GM19035 (cell line): ENCODE measurements at regions not wholly inside any gene's neighbourhood (a gene's known extent, or its start where the extent isn't known, plus 50 kb on each side); places are given as distances from the start of the nearest gene placed in this dataset.
A peak's percentile ranks its signal among the peaks of the same experiment; 100 is the strongest.
"Not testable (repeated sequence)": the region's sequence is repeated elsewhere in the genome, so short reads cannot be mapped to it uniquely, and the experiment has no call there.

Source experiments
- ATAC-seq: cut with Tn5 transposase; IDR thresholded peaks from one replicate; pipeline ENCODE4 v1.9.1; 2021; ENCODE audit not compliant: unreplicated experiment

GRCh38 chr3:194054961-194055360 lies 81.0 kb upstream of the HES1 start:
- ATAC-seq, result no peak

GRCh38 chr3:194056323-194056722 lies 79.6 kb upstream of the HES1 start:
- ATAC-seq, result not testable (repeated sequence)

- no peak for ATAC-seq
These were observed 79.1 kb upstream of the HES1 start for GRCh38 chr3:194056731-194057415.

GRCh38 chr3:194057570-194058188 lies 78.3 kb upstream of the HES1 start:
- ATAC-seq, result peak; percentile 5

DNA sequence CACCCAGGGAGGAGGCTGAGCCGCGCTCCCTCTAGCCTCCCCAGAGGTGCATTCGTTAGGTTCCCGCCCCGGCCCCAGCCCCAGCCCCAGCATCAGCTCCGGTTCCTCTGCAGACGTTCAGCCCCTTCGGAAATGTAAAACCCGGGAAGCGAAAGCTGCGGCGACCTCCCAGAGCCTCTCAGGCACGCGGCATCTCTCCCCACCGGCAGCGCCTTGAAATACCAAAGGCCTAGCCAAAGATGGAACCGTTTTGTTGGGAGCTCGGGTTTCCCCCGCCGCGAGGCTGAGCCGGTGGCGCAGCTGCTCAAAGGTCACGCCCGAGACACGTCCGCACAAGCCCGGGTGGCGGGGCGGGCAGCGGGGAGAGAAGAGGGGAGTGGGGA lies 77.8 kb upstream of the HES1 start:
- ATAC-seq, result peak; percentile 67

DNA sequence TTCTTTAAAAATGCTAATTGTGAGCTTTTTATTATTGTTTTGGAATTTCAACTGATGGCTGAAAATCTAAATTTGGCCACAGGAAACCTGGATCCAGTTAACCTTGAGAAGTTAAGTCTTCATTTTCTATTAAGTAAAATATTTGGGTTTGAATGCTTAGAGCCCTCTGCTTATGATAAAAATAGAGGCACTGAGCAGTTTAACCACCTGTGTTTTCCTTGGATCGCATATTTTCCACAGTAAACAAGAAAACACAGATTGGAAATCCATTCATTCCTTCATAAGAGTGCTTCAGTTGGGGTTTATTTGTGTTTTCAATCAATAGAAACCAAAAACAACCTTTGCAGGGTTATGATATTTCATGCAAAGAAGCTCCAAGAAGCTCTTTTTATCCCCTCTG lies 77.2 kb upstream of the HES1 start:
- ATAC-seq, result no peak

GRCh38 chr3:194061421-194062030 lies 74.4 kb upstream of the HES1 start:
- ATAC-seq, result no peak

DNA sequence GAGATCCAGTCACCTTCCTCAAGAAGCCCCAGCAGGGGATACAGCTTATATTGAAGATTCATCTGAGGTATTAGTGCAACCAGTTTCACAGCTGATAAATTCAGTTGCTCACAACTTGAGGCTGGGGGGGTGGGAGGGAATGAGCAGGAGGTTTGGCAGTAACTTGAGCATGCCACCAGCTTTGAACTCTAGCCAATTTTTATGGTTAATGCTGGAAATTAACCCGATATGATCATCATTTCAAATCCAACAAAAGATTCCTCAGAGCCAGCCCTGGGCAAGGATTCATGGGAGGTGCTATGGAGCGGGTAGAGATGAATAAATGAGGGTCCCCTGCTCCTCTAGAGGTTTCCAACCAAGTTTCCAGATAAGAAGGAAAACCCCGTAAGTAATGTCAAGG lies 73.1 kb upstream of the HES1 start:
- no peak for ATAC-seq

DNA sequence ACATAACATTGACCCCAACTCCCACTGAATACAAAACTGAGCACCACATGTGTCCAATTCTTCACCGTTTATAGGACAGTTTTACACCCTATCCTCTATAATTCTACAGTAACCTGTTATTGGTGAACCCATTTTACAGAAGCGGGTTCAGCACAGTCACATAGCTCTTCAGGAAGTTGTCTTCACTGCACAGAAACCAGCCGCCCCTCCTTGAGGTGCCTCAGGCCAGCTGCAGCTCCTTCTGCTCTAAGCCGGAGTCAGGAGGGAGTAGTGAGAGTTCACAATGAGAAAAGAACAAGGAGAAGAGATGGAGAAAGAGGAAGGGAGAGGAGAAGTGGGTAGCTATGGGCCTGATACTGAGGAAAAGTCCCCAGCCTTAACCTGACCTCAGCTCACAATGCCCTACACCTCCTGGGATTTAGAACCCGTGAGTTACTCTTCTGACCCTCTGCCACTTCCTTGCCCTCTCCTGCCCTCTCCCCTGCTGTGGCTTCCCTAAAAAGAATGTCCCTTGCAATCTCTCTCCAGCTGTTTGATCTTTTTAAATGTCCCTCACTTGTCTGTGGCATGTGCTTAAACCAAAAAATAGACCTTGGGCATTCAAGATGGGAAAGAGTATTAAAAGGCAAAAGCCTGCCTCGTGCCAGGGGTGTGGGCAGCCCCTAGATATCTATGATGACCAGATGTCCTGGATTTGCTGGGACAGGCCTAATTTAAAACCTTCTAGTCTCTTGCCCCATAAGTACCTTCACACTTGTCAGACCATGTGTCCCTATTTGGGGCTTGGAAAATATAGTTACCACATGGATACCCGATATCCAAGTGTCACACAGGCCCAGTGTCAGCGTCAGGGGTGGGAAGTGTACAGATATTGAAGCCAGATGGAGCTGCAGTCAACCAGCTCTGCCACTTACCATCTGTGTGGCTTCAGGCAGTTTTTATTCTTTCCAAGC lies 71.3 kb upstream of the HES1 start:
- no peak for ATAC-seq

GRCh38 chr3:194067327-194067726 lies 68.6 kb upstream of the HES1 start:
- not testable (repeated sequence) for ATAC-seq

- no peak for ATAC-seq
These were observed 68.0 kb upstream of the HES1 start for GRCh38 chr3:194067949-194068362.

DNA sequence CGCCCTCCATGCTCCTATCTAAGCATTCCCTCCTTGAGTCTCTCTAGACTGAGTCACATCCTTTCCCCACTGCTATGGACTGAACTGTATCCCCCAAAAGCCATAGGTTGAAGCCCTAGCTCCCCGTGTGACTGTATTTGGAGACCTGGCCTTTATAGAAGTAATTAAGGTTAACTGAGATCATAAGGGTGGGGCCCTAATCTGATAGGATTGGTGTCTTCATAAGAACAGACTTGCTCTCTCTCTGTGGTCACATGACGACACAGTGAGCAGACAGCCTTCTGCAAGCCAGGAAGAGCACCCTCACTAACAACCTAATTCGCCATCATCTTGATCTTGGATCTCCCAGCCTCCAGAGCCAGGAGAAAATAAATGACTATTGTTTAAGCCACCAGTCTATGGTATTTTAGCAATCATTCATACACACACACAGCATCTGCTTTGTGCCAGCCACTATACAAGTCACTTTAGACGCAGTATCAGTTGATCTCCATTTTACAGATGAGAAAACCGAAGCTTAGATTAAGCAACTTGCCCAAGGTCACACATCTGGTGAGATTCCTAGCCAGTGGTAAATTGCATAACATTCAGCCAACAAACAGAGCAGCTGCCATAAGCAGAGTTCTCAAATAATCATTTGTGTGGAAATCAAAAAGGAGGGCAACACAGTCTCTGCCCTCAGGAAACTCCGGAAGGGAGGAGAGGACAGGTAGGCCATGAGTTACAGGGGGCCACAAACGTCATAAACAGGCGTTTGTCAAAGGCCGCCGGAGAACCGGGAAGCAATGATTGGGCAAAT lies 66.3 kb upstream of the HES1 start:
- no peak for ATAC-seq

DNA sequence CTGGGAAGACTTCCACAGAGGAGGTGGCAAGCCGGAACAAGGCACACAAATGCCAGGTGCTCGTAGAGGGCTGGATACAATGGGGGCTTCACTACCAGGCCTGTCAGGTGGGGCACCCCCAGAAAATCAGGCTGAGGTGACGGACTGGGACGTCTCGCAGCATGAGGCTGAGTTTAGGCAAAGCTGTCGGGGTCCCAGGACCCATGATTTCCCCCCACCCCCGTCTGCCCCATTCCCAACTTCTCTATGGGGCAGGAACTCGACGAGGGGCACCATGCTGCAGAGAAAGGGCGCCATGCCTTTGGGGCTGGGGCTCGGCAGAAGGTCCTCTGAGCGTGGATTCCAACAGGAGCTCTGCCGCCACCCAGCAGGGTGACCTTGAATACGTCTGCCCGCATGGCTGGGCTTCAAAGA lies 65.7 kb upstream of the HES1 start:
- no peak for ATAC-seq

- ATAC-seq, result peak; percentile 94
These were observed 65.1 kb upstream of the HES1 start for GRCh38 chr3:194070634-194071409.

DNA sequence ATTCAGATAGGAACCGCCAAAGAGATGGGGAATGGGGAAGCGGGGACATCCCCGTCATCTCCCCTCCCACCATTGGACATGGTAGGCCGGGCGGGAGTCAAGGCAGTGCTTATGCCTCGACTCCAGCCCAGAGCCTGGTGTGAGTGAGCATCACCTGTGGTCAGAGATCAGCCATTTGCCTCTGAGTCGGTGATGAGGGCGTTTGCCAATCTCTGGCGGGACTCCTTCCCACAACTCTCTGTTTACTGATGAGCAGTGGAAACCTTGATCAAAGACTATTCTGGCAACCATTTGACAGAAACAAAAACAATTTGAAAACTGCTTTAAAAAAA lies 63.9 kb upstream of the HES1 start:
- no peak for ATAC-seq

DNA sequence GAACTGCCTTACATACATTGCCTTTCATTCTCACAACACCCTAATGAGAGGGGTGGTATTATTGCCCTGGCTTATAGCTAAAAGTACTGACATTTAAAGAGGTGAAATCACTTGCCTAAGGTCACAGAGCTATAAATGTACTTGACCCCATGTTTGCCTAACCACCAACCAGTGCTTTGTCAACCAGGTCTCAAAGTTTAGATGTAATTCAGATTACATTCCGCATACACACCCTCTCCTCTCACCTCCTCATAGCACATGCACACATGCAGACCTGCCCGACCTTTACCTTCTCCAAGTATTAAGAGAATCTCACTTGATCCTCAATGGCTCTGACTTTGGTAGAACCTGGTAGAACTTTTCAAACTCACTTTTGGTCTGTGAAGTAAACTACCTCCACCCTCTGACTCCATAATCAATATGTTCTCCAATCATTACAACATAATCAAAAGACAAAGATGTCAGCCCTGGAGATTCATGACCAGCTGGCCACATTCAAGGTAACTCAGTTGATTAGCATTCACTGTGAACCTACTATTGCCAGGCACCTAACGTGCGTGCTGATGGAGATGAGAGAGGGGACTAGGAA lies 63.2 kb upstream of the HES1 start:
- ATAC-seq, result no peak

DNA sequence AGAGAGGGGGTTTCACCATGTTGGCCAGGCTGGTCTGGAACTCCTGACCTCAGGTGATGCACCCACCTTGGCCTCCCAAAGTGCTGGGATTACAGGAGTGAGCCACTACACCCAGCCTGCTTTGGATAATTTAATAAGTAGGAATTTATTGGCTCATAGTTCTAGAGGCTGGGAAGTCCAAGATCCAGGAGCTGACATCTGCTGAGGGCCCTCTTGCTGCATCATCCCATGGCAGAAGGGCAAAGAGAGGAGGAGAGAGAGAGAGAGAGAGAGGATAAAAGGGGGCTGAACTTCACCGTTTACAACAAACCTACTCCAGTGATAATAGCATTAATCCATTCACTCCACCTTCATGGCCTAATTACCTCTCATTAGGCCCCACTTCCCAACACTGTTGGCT lies 62.0 kb upstream of the HES1 start:
- no peak for ATAC-seq

DNA sequence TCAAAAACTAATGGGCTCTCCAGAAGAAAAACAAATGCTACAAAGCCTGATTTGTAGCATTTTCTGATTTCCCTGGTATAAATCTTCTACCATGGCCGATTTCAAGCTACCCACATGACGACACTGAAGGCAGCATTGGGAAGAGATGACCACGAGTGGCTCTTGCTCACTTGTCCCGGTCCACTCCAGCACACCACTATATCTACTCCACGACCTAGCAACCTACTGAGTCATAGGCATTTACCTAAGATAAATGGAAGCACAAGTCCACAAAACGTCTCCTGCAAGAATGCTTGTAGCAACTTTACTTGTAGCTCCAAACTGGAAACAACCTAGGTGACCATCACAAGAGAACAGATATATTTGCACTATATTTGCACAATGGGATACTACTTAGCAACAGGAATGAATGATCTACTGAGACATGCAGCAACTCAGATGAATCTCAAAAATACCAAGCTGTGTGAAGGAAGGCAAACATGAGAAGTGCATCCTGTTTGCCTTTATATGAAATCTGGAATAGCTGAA lies 60.8 kb upstream of the HES1 start:
- ATAC-seq, result no peak

DNA sequence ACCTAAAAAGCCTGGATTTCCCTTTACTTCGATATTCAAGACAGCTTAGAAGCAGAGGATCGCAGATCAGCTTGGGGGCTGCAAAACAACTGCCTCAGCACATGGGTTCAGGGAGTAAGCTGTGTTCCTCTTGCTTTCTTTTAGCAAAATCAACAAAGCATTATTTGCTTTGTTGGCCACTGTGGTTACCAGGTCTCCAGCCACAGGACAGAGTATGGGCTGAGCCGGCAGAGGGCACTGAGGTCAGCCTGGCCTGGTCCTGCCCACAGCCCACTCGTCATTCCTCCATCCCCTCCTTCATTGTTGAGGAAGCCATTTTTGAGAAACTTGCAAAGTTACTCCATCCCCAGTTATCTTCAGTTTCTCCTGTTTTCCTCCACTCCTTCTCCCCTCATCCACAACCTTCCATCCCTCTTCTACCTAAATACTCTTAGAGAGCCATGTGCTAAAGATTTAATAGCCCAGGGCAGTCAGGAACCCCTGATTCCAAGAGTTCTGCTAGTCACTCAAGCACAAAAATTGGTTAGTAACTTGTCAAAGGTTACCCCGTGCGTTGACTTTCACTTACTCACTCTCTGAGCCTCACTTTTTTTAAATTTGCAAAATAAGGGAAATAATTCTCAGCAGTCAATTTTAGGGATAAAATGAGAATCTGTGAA lies 60.0 kb upstream of the HES1 start:
- no peak for ATAC-seq
